DOHH2 (cell line): ENCODE measurements at regions not wholly inside any gene's neighbourhood (a gene's known extent, or its start where the extent isn't known, plus 50 kb on each side); places are given as distances from the start of the nearest gene placed in this dataset.

Source experiments
- CTCF ChIP-seq: fragments of 200-600 bp; sonication (generic); IDR thresholded peaks from one replicate; pipeline ENCODE4 v1.5.1; 2014; ENCODE audit warnings: antibody characterized with exemption, mild to moderate bottlenecking, low read depth, low read length; ENCODE audit not compliant: poor library complexity, severe bottlenecking
- EZH2phosphoT487 ChIP-seq: fragments of 200-600 bp; sonication (generic); IDR thresholded peaks from 2 replicates; pipeline ENCODE4 v1.6.1; 2017; ENCODE audit warnings: borderline replicate concordance, mild to moderate bottlenecking, antibody characterized with exemption, low read length, moderate library complexity, mixed read lengths

- TF ChIP-seq CTCF: no peak
- no peak for TF ChIP-seq EZH2phosphoT487
These were observed 218.3 kb downstream of the RBFOX3 start for GRCh38 chr17:79392598-79392997.
